ENCODE measurements at regions not wholly inside any gene's neighbourhood (a gene's known extent, or its start where the extent isn't known, plus 50 kb on each side); places are given as distances from the start of the nearest gene placed in this dataset.

GRCh38 chr2:150767991-150768746, 280.7 kb upstream of the RND3 start:
- H3K79me2 ChIP-seq (ENCODE audit: low read length), result no peaks in the 10 kb centered on the region
- H3K4me1 ChIP-seq (ENCODE audit: low read length), result no peaks in the 10 kb centered on the region
- DNase-seq, result no peak
- H3K36me3 ChIP-seq (ENCODE audit: insufficient read depth, low read length), result no peaks in the 10 kb centered on the region
- H3K4me3 ChIP-seq (ENCODE audit: low read length), result no peak overlapping the region
- H3K4me2 ChIP-seq (ENCODE audit: low read depth, low read length, poor library complexity, severe bottlenecking), result no peak overlapping the region
- no peak overlapping the region for H3K27ac ChIP-seq (ENCODE audit: low read length)
- no peak overlapping the region for H3K9ac ChIP-seq (ENCODE audit: low read length)
- H3K9me2 ChIP-seq (replicated peaks; ENCODE audit: insufficient read depth, low read length), result no peaks in the 10 kb centered on the region
- H2AFZ ChIP-seq (ENCODE audit: low read length), result no peak overlapping the region
- H3K27me3 ChIP-seq (ENCODE audit: low read length), result no peaks in the 10 kb centered on the region
- no peaks in the 10 kb centered on the region for H3K9me3 ChIP-seq (ENCODE audit: low read length)
- no peaks in the 10 kb centered on the region for H4K20me1 ChIP-seq (ENCODE audit: insufficient read depth, low read depth, low read length)

GRCh38 chr2:150762571-150762970, 275.1 kb upstream of the RND3 start:
- H3K4me1 ChIP-seq (ENCODE audit: low read length), result no peaks in the 10 kb centered on the region
- H4K20me1 ChIP-seq (ENCODE audit: insufficient read depth, low read depth, low read length), result no peaks in the 10 kb centered on the region
- no peak overlapping the region for H3K4me3 ChIP-seq (ENCODE audit: low read length)
- no peaks in the 10 kb centered on the region for H3K79me2 ChIP-seq (ENCODE audit: low read length)
- H3K27me3 ChIP-seq (ENCODE audit: low read length), result 0 out of 2 replicates have a peak, but pooled peaks cover 2% of the 10 kb centered on the region
- no peak overlapping the region for H3K4me2 ChIP-seq (ENCODE audit: low read depth, low read length, poor library complexity, severe bottlenecking)
- no peak for DNase-seq
- H3K27ac ChIP-seq (ENCODE audit: low read length), result no peak overlapping the region
- H2AFZ ChIP-seq (ENCODE audit: low read length), result no peak overlapping the region
- no peaks in the 10 kb centered on the region for H3K9me3 ChIP-seq (ENCODE audit: low read length)
- no peaks in the 10 kb centered on the region for H3K36me3 ChIP-seq (ENCODE audit: insufficient read depth, low read length)
- no peak overlapping the region for H3K9ac ChIP-seq (ENCODE audit: low read length)
- no peaks in the 10 kb centered on the region; the same call in 1 of the 2 replicates for H3K9me2 ChIP-seq (replicated peaks; ENCODE audit: insufficient read depth, low read length)

GRCh38 chr2:150759531-150759930, 272.1 kb upstream of the RND3 start:
- no peak overlapping the region for H3K4me3 ChIP-seq (ENCODE audit: low read length)
- H4K20me1 ChIP-seq (ENCODE audit: insufficient read depth, low read depth, low read length), result no peaks in the 10 kb centered on the region
- DNase-seq, result no peak
- no peaks in the 10 kb centered on the region for H3K36me3 ChIP-seq (ENCODE audit: insufficient read depth, low read length)
- no peaks in the 10 kb centered on the region for H3K9me3 ChIP-seq (ENCODE audit: low read length)
- no peak overlapping the region for H2AFZ ChIP-seq (ENCODE audit: low read length)
- no peaks in the 10 kb centered on the region; the same call in 1 of the 2 replicates for H3K9me2 ChIP-seq (replicated peaks; ENCODE audit: insufficient read depth, low read length)
- no peak overlapping the region for H3K27ac ChIP-seq (ENCODE audit: low read length)
- H3K4me2 ChIP-seq (ENCODE audit: low read depth, low read length, poor library complexity, severe bottlenecking), result no peak overlapping the region
- no peaks in the 10 kb centered on the region for H3K4me1 ChIP-seq (ENCODE audit: low read length)
- no peak overlapping the region for H3K9ac ChIP-seq (ENCODE audit: low read length)
- 0 out of 2 replicates have a peak, but pooled peaks cover 2% of the 10 kb centered on the region for H3K27me3 ChIP-seq (ENCODE audit: low read length)
- no peaks in the 10 kb centered on the region for H3K79me2 ChIP-seq (ENCODE audit: low read length)

- Histone ChIP-seq H3K27ac (ENCODE audit: low read length) (no peak overlapping the region), H3K36me3 (ENCODE audit: insufficient read depth, low read length) (no peaks in the 10 kb centered on the region)
- DNase-seq, result no peak
These were observed 271.6 kb upstream of the RND3 start for GRCh38 chr2:150759106-150759505.

GRCh38 chr2:150752229-150752628, 264.8 kb upstream of the RND3 start:
- Histone ChIP-seq H3K4me2 (ENCODE audit: low read depth, low read length, poor library complexity, severe bottlenecking) (no peak overlapping the region), H3K4me1 (ENCODE audit: low read length) (no peaks in the 10 kb centered on the region), H3K27me3 (ENCODE audit: low read length) (no peaks in the 10 kb centered on the region)

More at GRCh38 chr2:150759106-150759505, 271.6 kb upstream of the RND3 start:
- Histone ChIP-seq H3K9me2 (replicated peaks; ENCODE audit: insufficient read depth, low read length) (no peaks in the 10 kb centered on the region; the same call in 1 of the 2 replicates), H3K9ac (ENCODE audit: low read length) (no peak overlapping the region), H3K4me1 (ENCODE audit: low read length) (no peaks in the 10 kb centered on the region), H2AFZ (ENCODE audit: low read length) (no peak overlapping the region), H3K27me3 (ENCODE audit: low read length) (0 out of 2 replicates have a peak, but pooled peaks cover 2% of the 10 kb centered on the region), H4K20me1 (ENCODE audit: insufficient read depth, low read depth, low read length) (no peaks in the 10 kb centered on the region), H3K79me2 (ENCODE audit: low read length) (no peaks in the 10 kb centered on the region), H3K4me3 (ENCODE audit: low read length) (no peak overlapping the region), H3K9me3 (ENCODE audit: low read length) (no peaks in the 10 kb centered on the region), H3K4me2 (ENCODE audit: low read depth, low read length, poor library complexity, severe bottlenecking) (no peak overlapping the region)

GRCh38 chr2:150750720-150751119, 263.3 kb upstream of the RND3 start:
- H3K4me1 ChIP-seq (ENCODE audit: low read length), result no peaks in the 10 kb centered on the region
- H4K20me1 ChIP-seq (ENCODE audit: insufficient read depth, low read depth, low read length), result no peaks in the 10 kb centered on the region
- H3K27me3 ChIP-seq (ENCODE audit: low read length), result no peaks in the 10 kb centered on the region
- no peaks in the 10 kb centered on the region for H3K36me3 ChIP-seq (ENCODE audit: insufficient read depth, low read length)
- H2AFZ ChIP-seq (ENCODE audit: low read length), result no peak overlapping the region
- H3K27ac ChIP-seq (ENCODE audit: low read length), result no peak overlapping the region
- H3K9me2 ChIP-seq (replicated peaks; ENCODE audit: insufficient read depth, low read length), result no peaks in the 10 kb centered on the region
- no peaks in the 10 kb centered on the region for H3K9me3 ChIP-seq (ENCODE audit: low read length)
- no peaks in the 10 kb centered on the region for H3K79me2 ChIP-seq (ENCODE audit: low read length)
- no peak for DNase-seq
- no peak overlapping the region for H3K9ac ChIP-seq (ENCODE audit: low read length)
- H3K4me3 ChIP-seq (ENCODE audit: low read length), result no peak overlapping the region
- H3K4me2 ChIP-seq (ENCODE audit: low read depth, low read length, poor library complexity, severe bottlenecking), result no peak overlapping the region

More at GRCh38 chr2:150752229-150752628, 264.8 kb upstream of the RND3 start:
- H3K4me3 ChIP-seq (ENCODE audit: low read length), result no peak overlapping the region
- no peaks in the 10 kb centered on the region for H3K9me3 ChIP-seq (ENCODE audit: low read length)
- H3K9ac ChIP-seq (ENCODE audit: low read length), result no peak overlapping the region
- no peak overlapping the region for H2AFZ ChIP-seq (ENCODE audit: low read length)
- H3K27ac ChIP-seq (ENCODE audit: low read length), result no peak overlapping the region
- H3K36me3 ChIP-seq (ENCODE audit: insufficient read depth, low read length), result no peaks in the 10 kb centered on the region
- H3K79me2 ChIP-seq (ENCODE audit: low read length), result no peaks in the 10 kb centered on the region
- no peaks in the 10 kb centered on the region for H3K9me2 ChIP-seq (replicated peaks; ENCODE audit: insufficient read depth, low read length)
- no peak for DNase-seq
- no peaks in the 10 kb centered on the region for H4K20me1 ChIP-seq (ENCODE audit: insufficient read depth, low read depth, low read length)

GRCh38 chr2:150742094-150742493, 254.6 kb upstream of the RND3 start:
- H4K20me1 ChIP-seq (ENCODE audit: insufficient read depth, low read depth, low read length), result no peaks in the 10 kb centered on the region
- no peaks in the 10 kb centered on the region for H3K9me3 ChIP-seq (ENCODE audit: low read length)
- no peaks in the 10 kb centered on the region for H3K79me2 ChIP-seq (ENCODE audit: low read length)
- H3K9me2 ChIP-seq (replicated peaks; ENCODE audit: insufficient read depth, low read length), result no peaks in the 10 kb centered on the region; the same call in 1 of the 2 replicates
- H3K4me1 ChIP-seq (ENCODE audit: low read length), result no peaks in the 10 kb centered on the region
- no peak overlapping the region for H3K4me2 ChIP-seq (ENCODE audit: low read depth, low read length, poor library complexity, severe bottlenecking)
- no peaks in the 10 kb centered on the region for H3K36me3 ChIP-seq (ENCODE audit: insufficient read depth, low read length)
- no peaks in the 10 kb centered on the region for H3K27me3 ChIP-seq (ENCODE audit: low read length)
- no peak overlapping the region for H3K4me3 ChIP-seq (ENCODE audit: low read length)
- no peak overlapping the region for H3K9ac ChIP-seq (ENCODE audit: low read length)
- DNase-seq, result no peak
- H3K27ac ChIP-seq (ENCODE audit: low read length), result no peak overlapping the region
- H2AFZ ChIP-seq (ENCODE audit: low read length), result no peak overlapping the region

- H3K36me3 ChIP-seq (ENCODE audit: insufficient read depth, low read length), result no peaks in the 10 kb centered on the region
- H3K4me2 ChIP-seq (ENCODE audit: low read depth, low read length, poor library complexity, severe bottlenecking), result no peak overlapping the region
- no peak overlapping the region for H2AFZ ChIP-seq (ENCODE audit: low read length)
- H3K4me3 ChIP-seq (ENCODE audit: low read length), result no peak overlapping the region
- H4K20me1 ChIP-seq (ENCODE audit: insufficient read depth, low read depth, low read length), result no peaks in the 10 kb centered on the region
- H3K9ac ChIP-seq (ENCODE audit: low read length), result no peak overlapping the region
- DNase-seq, result no peak
- no peaks in the 10 kb centered on the region for H3K4me1 ChIP-seq (ENCODE audit: low read length)
- no peaks in the 10 kb centered on the region for H3K79me2 ChIP-seq (ENCODE audit: low read length)
- no peaks in the 10 kb centered on the region for H3K27me3 ChIP-seq (ENCODE audit: low read length)
- no peaks in the 10 kb centered on the region for H3K9me3 ChIP-seq (ENCODE audit: low read length)
- no peaks in the 10 kb centered on the region for H3K9me2 ChIP-seq (replicated peaks; ENCODE audit: insufficient read depth, low read length)
- H3K27ac ChIP-seq (ENCODE audit: low read length), result no peak overlapping the region
These were observed 248.5 kb upstream of the RND3 start for GRCh38 chr2:150735894-150736498.
